ENCODE measurements at regions not wholly inside any gene's neighbourhood (a gene's known extent, or its start where the extent isn't known, plus 50 kb on each side); places are given as distances from the start of the nearest gene placed in this dataset.
"Not testable (repeated sequence)": the region's sequence is repeated elsewhere in the genome, so short reads cannot be mapped to it uniquely, and the experiment has no call there.

DNA sequence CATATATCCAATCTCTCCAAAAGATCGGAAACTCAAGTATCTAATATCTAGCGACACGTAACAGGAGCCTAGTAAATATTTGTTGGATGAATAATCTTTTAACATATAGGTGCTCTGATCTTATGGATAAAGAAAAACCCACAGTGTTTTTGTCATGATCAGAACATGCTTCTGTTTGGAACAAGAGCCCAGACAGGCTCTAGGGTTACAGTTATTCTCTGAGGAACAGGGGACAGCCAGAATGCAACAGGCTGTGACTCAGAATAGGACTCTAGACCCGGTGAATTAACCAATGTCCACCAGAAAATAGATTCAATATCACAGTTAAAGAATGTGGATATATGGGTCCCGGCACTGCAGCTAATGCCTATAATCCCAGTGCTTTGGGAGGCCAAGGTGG lies 296.1 kb upstream of the FZD8 start:
- Histone ChIP-seq H3K9me3 (no peaks in the 10 kb centered on the region), H3K4me1 (peaks cover 0 to 8% (median 6%) of the 10 kb centered on the region in 4 donors), H3K27ac (no peak overlapping the region), H3K4me3 (no peak overlapping the region), H3K27me3 (no peaks in the 10 kb centered on the region), H3K36me3 (no peaks in the 10 kb centered on the region)
- TF ChIP-seq POLR2AphosphoS5 (IDR thresholded peaks at IDR 0.05) (no peak), EP300 (IDR thresholded peaks at IDR 0.05) (no peak), POLR2A (IDR thresholded peaks at IDR 0.05) (no peak)
- TF ChIP-seq, protein P1, sequence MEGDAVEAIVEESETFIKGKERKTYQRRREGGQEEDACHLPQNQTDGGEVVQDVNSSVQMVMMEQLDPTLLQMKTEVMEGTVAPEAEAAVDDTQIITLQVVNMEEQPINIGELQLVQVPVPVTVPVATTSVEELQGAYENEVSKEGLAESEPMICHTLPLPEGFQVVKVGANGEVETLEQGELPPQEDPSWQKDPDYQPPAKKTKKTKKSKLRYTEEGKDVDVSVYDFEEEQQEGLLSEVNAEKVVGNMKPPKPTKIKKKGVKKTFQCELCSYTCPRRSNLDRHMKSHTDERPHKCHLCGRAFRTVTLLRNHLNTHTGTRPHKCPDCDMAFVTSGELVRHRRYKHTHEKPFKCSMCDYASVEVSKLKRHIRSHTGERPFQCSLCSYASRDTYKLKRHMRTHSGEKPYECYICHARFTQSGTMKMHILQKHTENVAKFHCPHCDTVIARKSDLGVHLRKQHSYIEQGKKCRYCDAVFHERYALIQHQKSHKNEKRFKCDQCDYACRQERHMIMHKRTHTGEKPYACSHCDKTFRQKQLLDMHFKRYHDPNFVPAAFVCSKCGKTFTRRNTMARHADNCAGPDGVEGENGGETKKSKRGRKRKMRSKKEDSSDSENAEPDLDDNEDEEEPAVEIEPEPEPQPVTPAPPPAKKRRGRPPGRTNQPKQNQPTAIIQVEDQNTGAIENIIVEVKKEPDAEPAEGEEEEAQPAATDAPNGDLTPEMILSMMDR (IDR thresholded peaks at IDR 0.05): no peak
- intact Hi-C loops (cut with DNase I): no loop called here
- 94 to 97% methylated on average over 5 of the region's 5 CpGs for WGBS, 2 donors
- DNase-seq: no peak

DNA sequence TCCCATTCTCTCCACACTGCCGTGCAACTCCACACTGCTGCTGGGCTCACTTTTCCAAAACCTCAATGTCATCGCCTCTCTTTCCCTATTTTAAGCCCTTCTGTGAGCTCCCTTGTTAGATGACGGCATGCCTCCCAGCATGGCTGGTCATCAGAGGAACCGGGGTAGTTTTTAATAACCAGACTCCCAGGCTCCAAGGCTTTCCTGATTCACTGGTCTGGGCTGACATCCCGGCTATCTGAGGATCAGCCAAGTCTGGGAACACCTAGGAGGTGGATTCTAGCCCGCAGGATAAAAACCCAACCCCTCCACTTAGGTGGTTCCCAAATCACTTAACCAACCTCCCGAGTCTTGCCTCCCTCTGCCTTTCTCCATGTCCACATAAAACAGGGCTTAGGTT lies 295.4 kb upstream of the FZD8 start:
- intact Hi-C loops (cut with DNase I): no loop called here
- TF ChIP-seq, protein P1 (IDR thresholded peaks at IDR 0.05): no peak
- no peak for TF ChIP-seq POLR2A (IDR thresholded peaks at IDR 0.05)
- no peak for TF ChIP-seq EP300 (IDR thresholded peaks at IDR 0.05)
- no peak for TF ChIP-seq POLR2AphosphoS5 (IDR thresholded peaks at IDR 0.05)

DNA sequence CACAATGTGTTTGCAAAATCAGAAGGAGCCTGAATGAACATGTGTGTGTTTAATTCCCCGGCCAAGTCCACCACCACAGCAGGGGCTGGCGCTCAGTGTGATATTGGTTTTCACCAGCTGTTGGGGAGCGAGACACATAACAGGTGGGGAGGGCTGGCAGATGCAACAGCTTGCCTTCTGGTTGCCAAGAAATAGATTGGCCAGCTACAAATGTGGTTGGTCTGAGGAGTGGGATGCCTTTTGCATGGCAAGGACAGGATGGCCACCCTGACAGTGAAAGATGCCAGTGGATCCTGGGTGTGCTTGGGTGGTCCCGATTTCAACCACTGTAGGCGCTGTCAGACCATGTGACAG lies 292.5 kb upstream of the FZD8 start:
- Histone ChIP-seq H3K27ac (no peak overlapping the region), H3K36me3 (no peaks in the 10 kb centered on the region), H3K4me3 (no peak overlapping the region), H3K4me1 (peaks cover 0 to under 1% (median 0%) of the 10 kb centered on the region in 4 donors), H3K9me3 (no peaks in the 10 kb centered on the region), H3K27me3 (no peaks in the 10 kb centered on the region)
- intact Hi-C loops (cut with DNase I): no loop called here
- no peak for DNase-seq
- 83 to 89% methylated on average over 5 of the region's 5 CpGs for WGBS, 2 donors
- TF ChIP-seq EP300 (IDR thresholded peaks at IDR 0.05) (no peak), POLR2A (IDR thresholded peaks at IDR 0.05) (no peak), POLR2AphosphoS5 (IDR thresholded peaks at IDR 0.05) (no peak)
- TF ChIP-seq, protein P1 (IDR thresholded peaks at IDR 0.05): no peak

More for the DNA sequence above, 295.4 kb upstream of the FZD8 start:
- 91% methylated on average over 7 of the region's 7 CpGs for WGBS, 2 donors
- peaks cover 0 to 8% (median 6%) of the 10 kb centered on the region in 4 donors for H3K4me1 ChIP-seq
- no peak overlapping the region for H3K27ac ChIP-seq
- H3K27me3 ChIP-seq: no peaks in the 10 kb centered on the region
- no peak for DNase-seq
- H3K4me3 ChIP-seq: no peak overlapping the region
- no peaks in the 10 kb centered on the region for H3K9me3 ChIP-seq
- no peaks in the 10 kb centered on the region for H3K36me3 ChIP-seq

DNA sequence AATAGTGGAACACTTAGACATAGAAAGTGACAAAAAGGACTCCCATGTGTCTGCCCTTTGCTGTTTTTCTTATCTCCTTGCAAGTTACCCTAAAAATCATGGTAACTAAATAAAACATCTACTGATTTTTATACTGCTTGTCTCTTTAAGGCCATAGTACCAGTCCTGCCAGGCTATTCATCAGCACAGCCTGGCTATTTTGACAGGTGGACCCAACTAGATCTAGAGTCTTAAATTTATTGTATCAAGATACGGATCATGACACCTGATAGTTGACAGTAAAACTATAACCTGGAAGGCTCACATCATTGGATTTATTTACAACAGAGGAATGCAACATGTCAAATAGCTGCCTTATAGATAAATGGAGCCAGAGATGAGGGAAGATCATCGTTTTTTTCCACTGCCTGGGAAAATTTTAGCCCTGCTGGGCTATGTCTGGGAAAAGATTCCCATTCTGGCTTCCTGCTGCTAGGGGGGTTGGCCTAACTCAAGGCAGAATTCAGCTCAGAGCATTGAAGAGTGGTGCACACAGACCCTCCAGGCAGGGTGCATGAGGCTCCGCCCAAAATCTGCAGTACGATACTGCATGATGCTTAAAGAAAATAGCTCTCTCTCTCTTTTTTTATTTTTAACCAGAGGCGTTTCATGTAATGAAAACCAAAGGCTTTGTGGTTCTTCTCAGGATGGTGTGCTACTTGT lies 292.0 kb upstream of the FZD8 start:
- Histone ChIP-seq H3K27ac (no peak overlapping the region), H3K9me3 (no peaks in the 10 kb centered on the region), H3K27me3 (no peaks in the 10 kb centered on the region), H3K4me3 (no peak overlapping the region), H3K36me3 (no peaks in the 10 kb centered on the region), H3K4me1 (peaks cover 0 to 6% (median 0%) of the 10 kb centered on the region in 4 donors)
- intact Hi-C loops (cut with DNase I): no loop called here
- TF ChIP-seq, protein P1 (IDR thresholded peaks at IDR 0.05): no peak
- TF ChIP-seq POLR2AphosphoS5 (IDR thresholded peaks at IDR 0.05) (no peak), POLR2A (IDR thresholded peaks at IDR 0.05) (no peak), EP300 (IDR thresholded peaks at IDR 0.05) (no peak)
- no peak for DNase-seq
- WGBS, 2 donors: 53 to 73% methylated on average over 5 of the region's 5 CpGs

DNA sequence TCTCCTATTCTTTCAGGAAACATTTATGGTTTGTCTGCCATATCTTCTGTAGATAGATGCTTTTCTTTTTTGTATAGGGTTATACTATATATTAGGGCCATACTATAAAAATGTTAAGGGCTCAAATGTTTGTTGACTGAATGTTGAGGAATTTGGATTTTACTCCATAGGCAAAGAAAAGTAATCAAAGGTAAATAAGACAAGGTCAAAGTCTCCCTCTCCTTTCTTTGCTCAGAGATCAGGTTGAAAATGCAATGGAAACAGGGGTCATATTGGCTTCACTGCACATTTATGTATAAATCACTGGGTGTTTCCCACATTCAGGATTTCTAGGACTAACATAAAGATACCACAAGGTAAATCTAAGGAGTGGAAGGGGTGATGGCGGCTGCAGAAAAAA lies 291.4 kb upstream of the FZD8 start:
- DNase-seq: no peak
- H3K27ac ChIP-seq: no peak overlapping the region
- no peaks in the 10 kb centered on the region for H3K27me3 ChIP-seq
- H3K4me3 ChIP-seq: no peak overlapping the region
- H3K4me1 ChIP-seq: peaks cover 0 to 12% (median 0%) of the 10 kb centered on the region in 4 donors
- H3K36me3 ChIP-seq: no peaks in the 10 kb centered on the region
- no peak for TF ChIP-seq POLR2AphosphoS5 (IDR thresholded peaks at IDR 0.05)
- TF ChIP-seq, protein P1 (IDR thresholded peaks at IDR 0.05): no peak
- TF ChIP-seq EP300 (IDR thresholded peaks at IDR 0.05): no peak
- no peak for TF ChIP-seq POLR2A (IDR thresholded peaks at IDR 0.05)
- WGBS, 2 donors: 20 to 81% methylated on average over 1 of the region's 1 CpG
- H3K9me3 ChIP-seq: no peaks in the 10 kb centered on the region
- intact Hi-C loops (cut with DNase I): no loop called here

DNA sequence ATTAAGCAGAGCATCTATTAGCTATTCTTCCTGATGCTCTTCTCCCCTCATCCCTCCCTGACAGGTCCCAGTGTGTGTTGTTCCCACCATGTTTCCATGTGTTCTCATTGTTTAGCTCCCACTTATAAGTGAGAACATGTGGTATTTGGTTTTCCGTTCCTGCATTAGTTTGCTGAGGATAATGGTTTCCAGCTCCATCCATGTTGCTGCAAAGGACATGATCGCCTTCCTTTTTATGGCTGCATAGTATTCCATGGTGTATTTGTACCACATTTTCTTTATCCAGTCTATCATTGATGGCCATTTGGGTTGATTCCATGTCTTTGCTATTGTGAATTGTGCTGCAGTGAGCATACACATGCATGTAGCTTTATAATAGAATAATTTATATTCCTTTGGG lies 287.9 kb upstream of the FZD8 start:
- H3K4me3 ChIP-seq; H3K27me3 ChIP-seq; DNase-seq; H3K9me3 ChIP-seq; H3K36me3 ChIP-seq; H3K27ac ChIP-seq; intact Hi-C loops (cut with DNase I): not testable (repeated sequence)
- 93 to 94% methylated on average over 2 of the region's 2 CpGs for WGBS, 2 donors
- peaks cover 0 to 25% (median 3%) of the 10 kb centered on the region in 4 donors for H3K4me1 ChIP-seq
